ENCODE measurements at regions not wholly inside any gene's neighbourhood (a gene's known extent, or its start where the extent isn't known, plus 50 kb on each side); places are given as distances from the start of the nearest gene placed in this dataset.

DNA sequence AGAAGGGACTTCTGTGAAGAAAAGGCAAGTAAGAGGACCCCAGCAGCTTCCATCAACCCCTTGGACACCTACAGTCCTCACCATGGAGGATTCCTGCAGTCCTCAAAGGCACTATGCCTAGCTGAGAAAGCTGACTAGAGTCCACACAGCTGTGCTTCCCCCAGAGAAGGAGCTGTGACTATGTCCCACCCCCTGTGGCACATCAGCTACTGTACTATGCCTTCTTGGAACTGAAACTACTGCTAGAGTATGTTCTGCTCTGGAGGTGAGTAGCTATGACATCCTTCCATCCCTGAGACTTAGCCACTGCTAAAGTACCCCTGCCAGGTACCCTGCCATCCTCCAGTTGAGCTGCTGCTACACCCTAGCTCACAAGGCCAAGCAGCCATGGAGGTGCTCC is 690.2 kb upstream of the CHAC2 start:
- TF ChIP-seq, protein P1, sequence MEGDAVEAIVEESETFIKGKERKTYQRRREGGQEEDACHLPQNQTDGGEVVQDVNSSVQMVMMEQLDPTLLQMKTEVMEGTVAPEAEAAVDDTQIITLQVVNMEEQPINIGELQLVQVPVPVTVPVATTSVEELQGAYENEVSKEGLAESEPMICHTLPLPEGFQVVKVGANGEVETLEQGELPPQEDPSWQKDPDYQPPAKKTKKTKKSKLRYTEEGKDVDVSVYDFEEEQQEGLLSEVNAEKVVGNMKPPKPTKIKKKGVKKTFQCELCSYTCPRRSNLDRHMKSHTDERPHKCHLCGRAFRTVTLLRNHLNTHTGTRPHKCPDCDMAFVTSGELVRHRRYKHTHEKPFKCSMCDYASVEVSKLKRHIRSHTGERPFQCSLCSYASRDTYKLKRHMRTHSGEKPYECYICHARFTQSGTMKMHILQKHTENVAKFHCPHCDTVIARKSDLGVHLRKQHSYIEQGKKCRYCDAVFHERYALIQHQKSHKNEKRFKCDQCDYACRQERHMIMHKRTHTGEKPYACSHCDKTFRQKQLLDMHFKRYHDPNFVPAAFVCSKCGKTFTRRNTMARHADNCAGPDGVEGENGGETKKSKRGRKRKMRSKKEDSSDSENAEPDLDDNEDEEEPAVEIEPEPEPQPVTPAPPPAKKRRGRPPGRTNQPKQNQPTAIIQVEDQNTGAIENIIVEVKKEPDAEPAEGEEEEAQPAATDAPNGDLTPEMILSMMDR (IDR thresholded peaks at IDR 0.05), result no peak
- no peak for TF ChIP-seq EP300 (IDR thresholded peaks at IDR 0.05)
